ENCODE measurements at regions not wholly inside any gene's neighbourhood (a gene's known extent, or its start where the extent isn't known, plus 50 kb on each side); places are given as distances from the start of the nearest gene placed in this dataset.

DNA sequence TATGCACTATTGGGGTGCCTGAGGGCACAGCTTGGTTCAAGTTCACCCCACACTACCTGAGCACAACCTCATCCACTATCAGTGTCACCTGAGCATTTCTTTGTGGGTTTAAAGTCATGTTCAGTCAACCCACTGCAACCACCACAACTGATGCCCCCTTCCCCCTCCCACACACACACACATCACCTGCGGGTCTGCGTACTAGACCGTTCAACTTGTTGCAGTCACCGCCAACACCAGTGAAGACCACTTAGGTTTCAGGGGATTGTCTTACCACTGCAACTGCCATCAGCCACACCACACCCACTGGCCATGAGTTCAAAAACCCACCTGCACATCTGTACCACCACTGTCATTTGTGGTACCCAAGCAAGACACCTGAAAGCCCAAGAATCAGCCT lies 355.0 kb downstream of the SH3BGRL start:
- Histone ChIP-seq H3K36me3 (ENCODE audit: insufficient read depth, low read length) (no peaks in the 10 kb centered on the region), H3K4me2 (ENCODE audit: low read length) (no peak overlapping the region), H2AFZ (ENCODE audit: low read depth, low read length) (no peak overlapping the region), H3K79me2 (replicated peaks; ENCODE audit: insufficient read depth, low read length) (no peaks in the 10 kb centered on the region), H3K9me2 (ENCODE audit: insufficient read depth, low read length) (no peaks in the 10 kb centered on the region), H3K27me3 (ENCODE audit: insufficient read depth, low read depth, low read length) (no peaks in the 10 kb centered on the region), H4K20me1 (ENCODE audit: insufficient read depth) (no peaks in the 10 kb centered on the region), H3F3A (ENCODE audit: insufficient read depth, low read length, poor library complexity, severe bottlenecking) (no peaks in the 10 kb centered on the region), H3K27ac (ENCODE audit: low read length) (no peak overlapping the region), H3K9me3 (ENCODE audit: low read length) (no peaks in the 10 kb centered on the region), H3K9ac (ENCODE audit: low read length) (no peak overlapping the region), H3K4me3 (ENCODE audit: low read length) (no peak overlapping the region)
- TF ChIP-seq POLR2AphosphoS5 (IDR thresholded peaks at IDR 0.05) (no peak), EZH2 (IDR thresholded peaks at IDR 0.05; ENCODE audit: borderline replicate concordance, insufficient read depth, low read length, poor library complexity, severe bottlenecking) (no peak), MXI1 (conservative IDR thresholded peaks at IDR 0.05; ENCODE audit: poor library complexity, severe bottlenecking) (no peak), SMC3 (conservative IDR thresholded peaks at IDR 0.05; ENCODE audit: poor library complexity) (no peak), CTCF (IDR thresholded peaks at IDR 0.05; ENCODE audit: poor library complexity, severe bottlenecking) (no peak), TAF1 (IDR thresholded peaks at IDR 0.05; ENCODE audit: low read depth) (no peak)

DNA sequence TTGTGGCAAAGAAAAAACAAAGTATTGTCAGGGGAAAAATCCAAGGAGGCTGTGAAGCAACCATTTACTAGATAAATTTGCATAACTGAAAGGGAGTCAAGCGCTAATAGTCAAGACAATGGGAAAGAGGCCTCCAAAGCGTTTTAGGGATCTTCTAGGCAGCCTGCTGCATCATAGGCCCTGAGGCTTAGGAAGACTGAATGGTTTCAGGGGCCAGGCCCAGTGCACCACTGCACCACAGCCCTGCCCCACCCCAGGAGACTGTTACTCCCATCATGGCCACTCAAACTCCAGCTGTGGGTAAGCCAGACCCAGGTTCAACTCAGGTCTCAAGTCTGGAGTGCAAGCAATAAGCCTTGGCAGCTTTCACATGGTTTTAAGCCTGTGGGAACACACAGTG lies 362.9 kb downstream of the SH3BGRL start:
- Histone ChIP-seq H2AFZ (ENCODE audit: low read depth, low read length) (no peak overlapping the region), H3K9me3 (ENCODE audit: low read length) (no peaks in the 10 kb centered on the region), H3K79me2 (replicated peaks; ENCODE audit: insufficient read depth, low read length) (no peaks in the 10 kb centered on the region), H3K9ac (ENCODE audit: low read length) (no peak overlapping the region), H3K9me2 (ENCODE audit: insufficient read depth, low read length) (no peaks in the 10 kb centered on the region), H3K4me2 (ENCODE audit: low read length) (no peak overlapping the region), H3F3A (ENCODE audit: insufficient read depth, low read length, poor library complexity, severe bottlenecking) (no peaks in the 10 kb centered on the region), H3K27ac (ENCODE audit: low read length) (no peak overlapping the region), H3K4me3 (ENCODE audit: low read length) (no peak overlapping the region), H4K20me1 (ENCODE audit: insufficient read depth) (no peaks in the 10 kb centered on the region), H3K36me3 (ENCODE audit: insufficient read depth, low read length) (no peaks in the 10 kb centered on the region), H3K27me3 (ENCODE audit: insufficient read depth, low read depth, low read length) (no peaks in the 10 kb centered on the region)
- no peak for TF ChIP-seq EP300 (conservative IDR thresholded peaks at IDR 0.05; ENCODE audit: poor library complexity, severe bottlenecking)
- TF ChIP-seq CTCF (IDR thresholded peaks at IDR 0.05; ENCODE audit: poor library complexity, severe bottlenecking) = no peak
- TF ChIP-seq SMC3 (conservative IDR thresholded peaks at IDR 0.05; ENCODE audit: poor library complexity) = no peak
- TF ChIP-seq MXI1 (conservative IDR thresholded peaks at IDR 0.05; ENCODE audit: poor library complexity, severe bottlenecking) = no peak
- no peak for TF ChIP-seq TAF1 (IDR thresholded peaks at IDR 0.05; ENCODE audit: low read depth)
- TF ChIP-seq RAD21 (conservative IDR thresholded peaks at IDR 0.05) = no peak
- TF ChIP-seq EZH2 (IDR thresholded peaks at IDR 0.05; ENCODE audit: borderline replicate concordance, insufficient read depth, low read length, poor library complexity, severe bottlenecking) = no peak
- TF ChIP-seq REST (IDR thresholded peaks at IDR 0.05; ENCODE audit: borderline replicate concordance) = no peak
- TF ChIP-seq POLR2AphosphoS5 (IDR thresholded peaks at IDR 0.05) = no peak
